NB4 (cell line): ENCODE measurements at regions not wholly inside any gene's neighbourhood (a gene's known extent, or its start where the extent isn't known, plus 50 kb on each side); places are given as distances from the start of the nearest gene placed in this dataset.
"Not testable (repeated sequence)": the region's sequence is repeated elsewhere in the genome, so short reads cannot be mapped to it uniquely, and the experiment has no call there.

Source experiments
- CTCF ChIP-seq: IDR thresholded peaks from one replicate; pipeline ENCODE4 v1.5.1; 2012; ENCODE audit warnings: low read depth, low read length
- MYC ChIP-seq: IDR thresholded peaks from 2 replicates; pipeline ENCODE4 v1.6.1; 2011; ENCODE audit warnings: low read depth, low read length
- POLR2A ChIP-seq: IDR thresholded peaks from 2 replicates; pipeline ENCODE4 v1.6.1; 2011; ENCODE audit warnings: mild to moderate bottlenecking; ENCODE audit not compliant: insufficient read length; ENCODE audit errors: extremely low read depth

GRCh38 chr9:41053666-41054363, 74.7 kb downstream of the FOXD4L6 start:
- TF ChIP-seq CTCF, POLR2A, MYC: not testable (repeated sequence)
